GM23338 (cell line): ENCODE measurements at regions not wholly inside any gene's neighbourhood (a gene's known extent, or its start where the extent isn't known, plus 50 kb on each side); places are given as distances from the start of the nearest gene placed in this dataset.

Experiments used
- ATAC-seq: fragments of 200-7000 bp; cut with Tn5 transposase; 3 replicates; pipeline ENCODE4 v1.9.1; 2020
- DNase-seq: peaks from one replicate; pipeline ENCODE4 v3.0.0-alpha.2; 2015; ENCODE audit warnings: low spot score
- H2AFZ ChIP-seq: fragments of 200-600 bp; sonication (generic); 2 replicates; pipeline ENCODE4 v1.8.0; 2016; ENCODE audit warnings: antibody characterized with exemption, mild to moderate bottlenecking, moderate library complexity
- H3F3A ChIP-seq: fragments of 200-600 bp; sonication (generic); replicated peaks from 2 replicates; pipeline ENCODE4 v1.8.0; 2017; ENCODE audit warnings: antibody characterized with exemption, mixed run types, low read depth
- H3K27ac ChIP-seq: fragments of 200-600 bp; sonication (generic); 2 replicates; pipeline ENCODE4 v1.6.1; 2016; ENCODE audit warnings: low read depth
- H3K27me3 ChIP-seq: fragments of 200-600 bp; sonication (generic); 2 replicates; pipeline ENCODE4 v1.8.0; 2016; ENCODE audit warnings: mild to moderate bottlenecking, mixed run types, moderate library complexity; ENCODE audit not compliant: insufficient read depth
- H3K36me3 ChIP-seq: fragments of 200-600 bp; sonication (generic); 2 replicates; pipeline ENCODE4 v1.8.0; 2016; ENCODE audit warnings: mild to moderate bottlenecking; ENCODE audit not compliant: insufficient read depth
- H3K4me1 ChIP-seq: fragments of 200-600 bp; sonication (generic); 2 replicates; pipeline ENCODE4 v1.8.0; 2016; ENCODE audit warnings: mild to moderate bottlenecking, moderate library complexity; ENCODE audit not compliant: insufficient read depth
- H3K4me2 ChIP-seq: fragments of 200-600 bp; sonication (generic); 2 replicates; pipeline ENCODE4 v1.7.1; 2017; ENCODE audit warnings: mixed run types
- H3K4me3 ChIP-seq: fragments of 200-600 bp; sonication (generic); 2 replicates; pipeline ENCODE4 v1.6.1; 2016; ENCODE audit warnings: mixed run types
- H3K79me2 ChIP-seq: fragments of 200-600 bp; sonication (generic); replicated peaks from 2 replicates; pipeline ENCODE4 v1.8.0; 2017; ENCODE audit warnings: mild to moderate bottlenecking; ENCODE audit not compliant: insufficient read depth
- H3K9me2 ChIP-seq: fragments of 200-600 bp; sonication (generic); 2 replicates; pipeline ENCODE4 v1.8.0; 2017; ENCODE audit not compliant: insufficient read depth
- H4K20me1 ChIP-seq: fragments of 200-600 bp; sonication (generic); replicated peaks from 2 replicates; pipeline ENCODE4 v1.8.0; 2017; ENCODE audit warnings: mild to moderate bottlenecking; ENCODE audit not compliant: insufficient read depth
- H3K27ac Mint-ChIP-seq: 2 replicates; pipeline ENCODE4 v1.8.0; 2020; ENCODE audit warnings: inconsistent platforms, mild to moderate bottlenecking, moderate library complexity, mixed read lengths
- H3K27me3 Mint-ChIP-seq: 3 replicates; pipeline ENCODE4 v1.8.0; 2022; ENCODE audit warnings: low read depth, mild to moderate bottlenecking, moderate library complexity, mixed read lengths, inconsistent platforms; ENCODE audit not compliant: insufficient read depth, poor library complexity
- H3K36me3 Mint-ChIP-seq: 3 replicates; pipeline ENCODE4 v1.8.0; 2021; ENCODE audit warnings: low read depth, mild to moderate bottlenecking, inconsistent platforms, moderate library complexity, mixed read lengths
- H3K4me1 Mint-ChIP-seq: 3 replicates; pipeline ENCODE4 v1.8.0; 2020; ENCODE audit warnings: mild to moderate bottlenecking, inconsistent platforms, mixed read lengths
- H3K4me3 Mint-ChIP-seq: 3 replicates; pipeline ENCODE4 v1.8.0; 2021; ENCODE audit warnings: moderate library complexity, mild to moderate bottlenecking, inconsistent platforms, mixed read lengths
- H3K9me3 Mint-ChIP-seq: 3 replicates; pipeline ENCODE4 v1.8.0; 2020; ENCODE audit warnings: moderate library complexity, mild to moderate bottlenecking, inconsistent platforms, mixed read lengths
- CREB1 ChIP-seq: fragments of 250-450 bp; sonication (Bioruptor Pico); IDR thresholded peaks from 2 replicates; pipeline ENCODE4 v1.5.0; 2020; ENCODE audit warnings: low read depth, mild to moderate bottlenecking, moderate library complexity
- EZH2 ChIP-seq: fragments of 200-600 bp; sonication (generic); IDR thresholded peaks from one replicate; pipeline ENCODE4 v1.8.0; 2017; ENCODE audit warnings: antibody characterized with exemption, mild to moderate bottlenecking, low read depth; ENCODE audit not compliant: unreplicated experiment
- EZH2phosphoT487 ChIP-seq: fragments of 200-600 bp; sonication (generic); IDR thresholded peaks from one replicate; pipeline ENCODE4 v1.8.1; 2018; ENCODE audit warnings: antibody characterized with exemption; ENCODE audit not compliant: unreplicated experiment
- NANOG ChIP-seq: IDR thresholded peaks from 2 replicates; pipeline ENCODE4 v1.6.1; 2016; ENCODE audit warnings: antibody characterized with exemption, borderline replicate concordance
- POLR2AphosphoS5 ChIP-seq: IDR thresholded peaks from 2 replicates; pipeline ENCODE4 v1.6.1; 2016; ENCODE audit warnings: antibody characterized with exemption, low read depth
- ZNF114 ChIP-seq: fragments of 250-450 bp; sonication (Bioruptor Pico); IDR thresholded peaks from 2 replicates; pipeline ENCODE4 v1.5.0; 2020; ENCODE audit warnings: mild to moderate bottlenecking, moderate library complexity
- TF ChIP-seq, protein P1 (sequence below): IDR thresholded peaks from one replicate; pipeline ENCODE4 v1.6.1; 2018; ENCODE audit warnings: antibody characterized with exemption; ENCODE audit not compliant: unreplicated experiment
- TF ChIP-seq, protein P2 (sequence below): fragments of 250-450 bp; sonication (Bioruptor Pico); IDR thresholded peaks from 2 replicates; pipeline ENCODE4 v1.5.0; 2020; ENCODE audit warnings: mild to moderate bottlenecking, moderate library complexity
- TF ChIP-seq, protein P3 (sequence below): IDR thresholded peaks from 2 replicates; pipeline ENCODE4 v1.6.1; 2016; ENCODE audit warnings: antibody characterized with exemption

DNA sequence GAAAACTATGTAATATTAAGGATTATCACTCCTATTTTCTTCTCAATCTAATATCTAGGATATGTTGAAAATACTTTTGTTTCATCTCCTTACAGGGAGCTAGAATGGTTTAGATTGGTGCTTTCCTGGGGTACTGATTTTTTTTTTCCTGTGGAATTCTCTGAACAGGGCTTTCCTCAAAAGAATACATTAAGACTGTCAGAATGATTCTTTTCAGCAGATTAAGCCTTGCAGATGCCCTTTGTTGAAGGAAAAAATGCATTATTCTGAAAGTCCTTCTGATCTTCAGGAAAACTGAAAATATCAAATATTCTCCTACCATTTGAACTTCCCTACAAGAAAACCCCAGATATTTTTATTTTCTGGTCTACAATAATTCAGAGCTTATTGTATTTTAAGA, 178.9 kb downstream of the SOX4 start:
- H3K9me2 ChIP-seq, result no peaks in the 10 kb centered on the region
- H3K4me3 ChIP-seq, result no peak overlapping the region
- peaks cover 69% of the 10 kb centered on the region for H3K4me1 Mint-ChIP-seq
- no peak overlapping the region for H2AFZ ChIP-seq
- DNase-seq, result no peak
- H3K36me3 ChIP-seq, result no peaks in the 10 kb centered on the region
- H3K4me2 ChIP-seq, result peak overlapping the region; percentile 45
- no peak overlapping the region for H3K27ac ChIP-seq
- H3K27me3 Mint-ChIP-seq, result peaks cover 6% of the 10 kb centered on the region
- peaks cover 10% of the 10 kb centered on the region for H4K20me1 ChIP-seq
- peak overlapping the region; percentile 76 for H3K27ac Mint-ChIP-seq
- peaks cover 91% of the 10 kb centered on the region for H3K79me2 ChIP-seq
- H3K9me3 Mint-ChIP-seq, result no peaks in the 10 kb centered on the region
- no peaks in the 10 kb centered on the region; the same call in 1 of the 2 replicates for H3F3A ChIP-seq
- no peak for ATAC-seq
- H3K27me3 ChIP-seq, result no peaks in the 10 kb centered on the region
- peaks cover 69% of the 10 kb centered on the region for H3K4me1 ChIP-seq
- no peak for TF ChIP-seq EZH2
- TF ChIP-seq, protein P1, sequence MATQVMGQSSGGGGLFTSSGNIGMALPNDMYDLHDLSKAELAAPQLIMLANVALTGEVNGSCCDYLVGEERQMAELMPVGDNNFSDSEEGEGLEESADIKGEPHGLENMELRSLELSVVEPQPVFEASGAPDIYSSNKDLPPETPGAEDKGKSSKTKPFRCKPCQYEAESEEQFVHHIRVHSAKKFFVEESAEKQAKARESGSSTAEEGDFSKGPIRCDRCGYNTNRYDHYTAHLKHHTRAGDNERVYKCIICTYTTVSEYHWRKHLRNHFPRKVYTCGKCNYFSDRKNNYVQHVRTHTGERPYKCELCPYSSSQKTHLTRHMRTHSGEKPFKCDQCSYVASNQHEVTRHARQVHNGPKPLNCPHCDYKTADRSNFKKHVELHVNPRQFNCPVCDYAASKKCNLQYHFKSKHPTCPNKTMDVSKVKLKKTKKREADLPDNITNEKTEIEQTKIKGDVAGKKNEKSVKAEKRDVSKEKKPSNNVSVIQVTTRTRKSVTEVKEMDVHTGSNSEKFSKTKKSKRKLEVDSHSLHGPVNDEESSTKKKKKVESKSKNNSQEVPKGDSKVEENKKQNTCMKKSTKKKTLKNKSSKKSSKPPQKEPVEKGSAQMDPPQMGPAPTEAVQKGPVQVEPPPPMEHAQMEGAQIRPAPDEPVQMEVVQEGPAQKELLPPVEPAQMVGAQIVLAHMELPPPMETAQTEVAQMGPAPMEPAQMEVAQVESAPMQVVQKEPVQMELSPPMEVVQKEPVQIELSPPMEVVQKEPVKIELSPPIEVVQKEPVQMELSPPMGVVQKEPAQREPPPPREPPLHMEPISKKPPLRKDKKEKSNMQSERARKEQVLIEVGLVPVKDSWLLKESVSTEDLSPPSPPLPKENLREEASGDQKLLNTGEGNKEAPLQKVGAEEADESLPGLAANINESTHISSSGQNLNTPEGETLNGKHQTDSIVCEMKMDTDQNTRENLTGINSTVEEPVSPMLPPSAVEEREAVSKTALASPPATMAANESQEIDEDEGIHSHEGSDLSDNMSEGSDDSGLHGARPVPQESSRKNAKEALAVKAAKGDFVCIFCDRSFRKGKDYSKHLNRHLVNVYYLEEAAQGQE, result no peak
- TF ChIP-seq, protein P2, sequence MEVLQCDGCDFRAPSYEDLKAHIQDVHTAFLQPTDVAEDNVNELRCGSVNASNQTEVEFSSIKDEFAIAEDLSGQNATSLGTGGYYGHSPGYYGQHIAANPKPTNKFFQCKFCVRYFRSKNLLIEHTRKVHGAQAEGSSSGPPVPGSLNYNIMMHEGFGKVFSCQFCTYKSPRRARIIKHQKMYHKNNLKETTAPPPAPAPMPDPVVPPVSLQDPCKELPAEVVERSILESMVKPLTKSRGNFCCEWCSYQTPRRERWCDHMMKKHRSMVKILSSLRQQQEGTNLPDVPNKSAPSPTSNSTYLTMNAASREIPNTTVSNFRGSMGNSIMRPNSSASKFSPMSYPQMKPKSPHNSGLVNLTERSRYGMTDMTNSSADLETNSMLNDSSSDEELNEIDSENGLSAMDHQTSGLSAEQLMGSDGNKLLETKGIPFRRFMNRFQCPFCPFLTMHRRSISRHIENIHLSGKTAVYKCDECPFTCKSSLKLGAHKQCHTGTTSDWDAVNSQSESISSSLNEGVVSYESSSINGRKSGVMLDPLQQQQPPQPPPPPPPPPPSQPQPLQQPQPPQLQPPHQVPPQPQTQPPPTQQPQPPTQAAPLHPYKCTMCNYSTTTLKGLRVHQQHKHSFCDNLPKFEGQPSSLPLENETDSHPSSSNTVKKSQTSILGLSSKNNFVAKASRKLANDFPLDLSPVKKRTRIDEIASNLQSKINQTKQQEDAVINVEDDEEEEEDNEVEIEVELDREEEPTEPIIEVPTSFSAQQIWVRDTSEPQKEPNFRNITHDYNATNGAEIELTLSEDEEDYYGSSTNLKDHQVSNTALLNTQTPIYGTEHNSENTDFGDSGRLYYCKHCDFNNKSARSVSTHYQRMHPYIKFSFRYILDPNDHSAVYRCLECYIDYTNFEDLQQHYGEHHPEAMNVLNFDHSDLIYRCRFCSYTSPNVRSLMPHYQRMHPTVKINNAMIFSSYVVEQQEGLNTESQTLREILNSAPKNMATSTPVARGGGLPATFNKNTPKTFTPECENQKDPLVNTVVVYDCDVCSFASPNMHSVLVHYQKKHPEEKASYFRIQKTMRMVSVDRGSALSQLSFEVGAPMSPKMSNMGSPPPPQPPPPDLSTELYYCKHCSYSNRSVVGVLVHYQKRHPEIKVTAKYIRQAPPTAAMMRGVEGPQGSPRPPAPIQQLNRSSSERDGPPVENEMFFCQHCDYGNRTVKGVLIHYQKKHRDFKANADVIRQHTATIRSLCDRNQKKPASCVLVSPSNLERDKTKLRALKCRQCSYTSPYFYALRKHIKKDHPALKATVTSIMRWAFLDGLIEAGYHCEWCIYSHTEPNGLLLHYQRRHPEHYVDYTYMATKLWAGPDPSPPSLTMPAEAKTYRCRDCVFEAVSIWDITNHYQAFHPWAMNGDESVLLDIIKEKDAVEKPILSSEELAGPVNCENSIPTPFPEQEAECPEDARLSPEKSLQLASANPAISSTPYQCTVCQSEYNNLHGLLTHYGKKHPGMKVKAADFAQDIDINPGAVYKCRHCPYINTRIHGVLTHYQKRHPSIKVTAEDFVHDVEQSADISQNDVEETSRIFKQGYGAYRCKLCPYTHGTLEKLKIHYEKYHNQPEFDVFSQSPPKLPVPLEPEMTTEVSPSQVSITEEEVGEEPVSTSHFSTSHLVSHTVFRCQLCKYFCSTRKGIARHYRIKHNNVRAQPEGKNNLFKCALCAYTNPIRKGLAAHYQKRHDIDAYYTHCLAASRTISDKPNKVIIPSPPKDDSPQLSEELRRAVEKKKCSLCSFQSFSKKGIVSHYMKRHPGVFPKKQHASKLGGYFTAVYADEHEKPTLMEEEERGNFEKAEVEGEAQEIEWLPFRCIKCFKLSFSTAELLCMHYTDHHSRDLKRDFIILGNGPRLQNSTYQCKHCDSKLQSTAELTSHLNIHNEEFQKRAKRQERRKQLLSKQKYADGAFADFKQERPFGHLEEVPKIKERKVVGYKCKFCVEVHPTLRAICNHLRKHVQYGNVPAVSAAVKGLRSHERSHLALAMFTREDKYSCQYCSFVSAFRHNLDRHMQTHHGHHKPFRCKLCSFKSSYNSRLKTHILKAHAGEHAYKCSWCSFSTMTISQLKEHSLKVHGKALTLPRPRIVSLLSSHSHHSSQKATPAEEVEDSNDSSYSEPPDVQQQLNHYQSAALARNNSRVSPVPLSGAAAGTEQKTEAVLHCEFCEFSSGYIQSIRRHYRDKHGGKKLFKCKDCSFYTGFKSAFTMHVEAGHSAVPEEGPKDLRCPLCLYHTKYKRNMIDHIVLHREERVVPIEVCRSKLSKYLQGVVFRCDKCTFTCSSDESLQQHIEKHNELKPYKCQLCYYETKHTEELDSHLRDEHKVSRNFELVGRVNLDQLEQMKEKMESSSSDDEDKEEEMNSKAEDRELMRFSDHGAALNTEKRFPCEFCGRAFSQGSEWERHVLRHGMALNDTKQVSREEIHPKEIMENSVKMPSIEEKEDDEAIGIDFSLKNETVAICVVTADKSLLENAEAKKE (CRISPR knock-in tag), result no peak
- TF ChIP-seq EZH2phosphoT487, result no peak
- TF ChIP-seq, protein P3, sequence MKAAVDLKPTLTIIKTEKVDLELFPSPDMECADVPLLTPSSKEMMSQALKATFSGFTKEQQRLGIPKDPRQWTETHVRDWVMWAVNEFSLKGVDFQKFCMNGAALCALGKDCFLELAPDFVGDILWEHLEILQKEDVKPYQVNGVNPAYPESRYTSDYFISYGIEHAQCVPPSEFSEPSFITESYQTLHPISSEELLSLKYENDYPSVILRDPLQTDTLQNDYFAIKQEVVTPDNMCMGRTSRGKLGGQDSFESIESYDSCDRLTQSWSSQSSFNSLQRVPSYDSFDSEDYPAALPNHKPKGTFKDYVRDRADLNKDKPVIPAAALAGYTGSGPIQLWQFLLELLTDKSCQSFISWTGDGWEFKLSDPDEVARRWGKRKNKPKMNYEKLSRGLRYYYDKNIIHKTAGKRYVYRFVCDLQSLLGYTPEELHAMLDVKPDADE, result no peak
- TF ChIP-seq ZNF114 (CRISPR knock-in tag), result no peak
- no peak for TF ChIP-seq POLR2AphosphoS5
- no peak for TF ChIP-seq CREB1 (CRISPR knock-in tag)
- TF ChIP-seq NANOG, result no peak
- H3K4me3 Mint-ChIP-seq, result no peak overlapping the region
- peaks cover 16% of the 10 kb centered on the region; the same call in 2 of the 3 replicates for H3K36me3 Mint-ChIP-seq
